ENCODE measurements at regions not wholly inside any gene's neighbourhood (a gene's known extent, or its start where the extent isn't known, plus 50 kb on each side); places are given as distances from the start of the nearest gene placed in this dataset.

- TF ChIP-seq, protein P1, sequence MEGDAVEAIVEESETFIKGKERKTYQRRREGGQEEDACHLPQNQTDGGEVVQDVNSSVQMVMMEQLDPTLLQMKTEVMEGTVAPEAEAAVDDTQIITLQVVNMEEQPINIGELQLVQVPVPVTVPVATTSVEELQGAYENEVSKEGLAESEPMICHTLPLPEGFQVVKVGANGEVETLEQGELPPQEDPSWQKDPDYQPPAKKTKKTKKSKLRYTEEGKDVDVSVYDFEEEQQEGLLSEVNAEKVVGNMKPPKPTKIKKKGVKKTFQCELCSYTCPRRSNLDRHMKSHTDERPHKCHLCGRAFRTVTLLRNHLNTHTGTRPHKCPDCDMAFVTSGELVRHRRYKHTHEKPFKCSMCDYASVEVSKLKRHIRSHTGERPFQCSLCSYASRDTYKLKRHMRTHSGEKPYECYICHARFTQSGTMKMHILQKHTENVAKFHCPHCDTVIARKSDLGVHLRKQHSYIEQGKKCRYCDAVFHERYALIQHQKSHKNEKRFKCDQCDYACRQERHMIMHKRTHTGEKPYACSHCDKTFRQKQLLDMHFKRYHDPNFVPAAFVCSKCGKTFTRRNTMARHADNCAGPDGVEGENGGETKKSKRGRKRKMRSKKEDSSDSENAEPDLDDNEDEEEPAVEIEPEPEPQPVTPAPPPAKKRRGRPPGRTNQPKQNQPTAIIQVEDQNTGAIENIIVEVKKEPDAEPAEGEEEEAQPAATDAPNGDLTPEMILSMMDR (IDR thresholded peaks at IDR 0.05; ENCODE audit: unreplicated experiment) = no peak
- Mint-ChIP-seq H3K4me3 (ENCODE audit: unreplicated experiment) (peak overlapping the region; percentile 59), H3K27me3 (ENCODE audit: insufficient read depth, unreplicated experiment) (no peaks in the 10 kb centered on the region), H3K36me3 (ENCODE audit: insufficient read depth, unreplicated experiment) (no peaks in the 10 kb centered on the region), H3K9me3 (ENCODE audit: unreplicated experiment) (no peaks in the 10 kb centered on the region), H3K27ac (ENCODE audit: low read depth, unreplicated experiment) (peak overlapping the region; percentile 57), H3K4me1 (ENCODE audit: insufficient read depth, unreplicated experiment) (peaks cover 19% of the 10 kb centered on the region)
- peak; percentile 98 for DNase-seq (ENCODE audit: unreplicated experiment)
- ChIA-PET CTCF (interaction anchor here (0.5 to 3.8 kb wide), 14 partner anchors 10 to 546 kb away, joined by 3 to 45 read pairs (median 3); partner anchors contain the start of genes KIZ and RALGAPA2), POLR2A (interaction anchor here (0.6 to 2.8 kb wide), 26 partner anchors 9 to 523 kb away, joined by 3 to 38 read pairs (median 4); partner anchors contain the start of genes KIZ, RALGAPA2 and XRN2)
- intact Hi-C loops (cut with micrococcal nuclease) = loop anchor here (1.0 to 5.0 kb wide), 3 partner anchors 45 to 68 kb away; partner anchors contain the start of gene RALGAPA2
- BruUV-seq (replicated peaks) = no TSS peak
These were observed 67.8 kb upstream of the RALGAPA2 start for GRCh38 chr20:20780127-20780824.

- BruUV-seq (replicated peaks) = no TSS peak
- no peaks in the 10 kb centered on the region for H3K36me3 Mint-ChIP-seq (ENCODE audit: insufficient read depth, unreplicated experiment)
- intact Hi-C loops (cut with micrococcal nuclease) = no loop called here
- no peaks in the 10 kb centered on the region for H3K9me3 Mint-ChIP-seq (ENCODE audit: unreplicated experiment)
- CTCF ChIA-PET = interaction anchor here (0.6 to 3.8 kb wide), 3 partner anchors 20 to 741 kb away, joined by 3 to 45 read pairs (median 3); no protein-coding TSS in a partner anchor
- H3K4me3 Mint-ChIP-seq (ENCODE audit: unreplicated experiment) = no peak overlapping the region
- H3K27me3 Mint-ChIP-seq (ENCODE audit: insufficient read depth, unreplicated experiment) = no peaks in the 10 kb centered on the region
- DNase-seq (ENCODE audit: unreplicated experiment) = no peak
- POLR2A ChIA-PET = interaction anchor here (0.9 to 2.8 kb wide), 2 partner anchors 66 to 68 kb away, joined by 4 to 38 read pairs; partner anchors contain the start of gene RALGAPA2
- TF ChIP-seq, protein P1 (IDR thresholded peaks at IDR 0.05; ENCODE audit: unreplicated experiment) = no peak
- peaks cover 27% of the 10 kb centered on the region for H3K4me1 Mint-ChIP-seq (ENCODE audit: insufficient read depth, unreplicated experiment)
- H3K27ac Mint-ChIP-seq (ENCODE audit: low read depth, unreplicated experiment) = no peak overlapping the region
These were observed 66.2 kb upstream of the RALGAPA2 start for GRCh38 chr20:20778676-20779075.

DNA sequence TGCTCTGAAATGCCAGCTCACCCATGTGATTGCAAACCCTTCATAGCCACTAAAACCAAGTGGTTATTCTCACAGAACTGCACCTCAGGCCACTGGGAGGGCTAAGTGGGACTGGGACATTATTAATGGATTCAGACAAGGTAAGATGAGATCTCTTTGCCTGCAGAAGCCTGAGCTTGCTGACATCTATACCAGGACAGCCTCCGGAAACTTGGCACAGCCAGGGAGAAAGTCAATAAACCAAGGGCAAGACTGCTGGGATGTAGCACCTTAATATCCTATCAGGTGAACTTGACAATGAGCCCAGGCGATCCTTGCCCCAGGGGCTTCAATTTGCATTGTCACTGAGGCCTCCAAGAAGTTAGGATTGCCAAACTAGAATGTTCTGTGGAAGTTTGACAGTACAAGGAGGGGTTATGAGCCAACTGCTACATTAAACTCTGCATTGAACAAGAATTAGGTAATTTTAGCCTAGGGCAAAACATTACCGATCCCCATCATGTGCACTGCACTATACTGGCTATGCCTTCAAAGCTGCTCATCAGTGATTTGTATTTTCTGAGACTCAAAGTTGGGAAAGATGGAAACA lies 60.1 kb upstream of the RALGAPA2 start:
- POLR2A ChIA-PET = interaction anchor here (0.7 to 2.6 kb wide), 16 partner anchors 8 to 91 kb away, joined by 3 to 16 read pairs (median 4); partner anchors contain the start of gene RALGAPA2

More for the DNA sequence above, 60.1 kb upstream of the RALGAPA2 start:
- H3K36me3 Mint-ChIP-seq (ENCODE audit: insufficient read depth, unreplicated experiment) = no peaks in the 10 kb centered on the region
- peak; percentile 94 for DNase-seq (ENCODE audit: unreplicated experiment)
- CTCF ChIA-PET = interaction anchor here (0.5 to 1.7 kb wide), 11 partner anchors 11 to 253 kb away, joined by 3 to 4 read pairs (median 3); no protein-coding TSS in a partner anchor
- no peaks in the 10 kb centered on the region for H3K27me3 Mint-ChIP-seq (ENCODE audit: insufficient read depth, unreplicated experiment)
- no TSS peak for BruUV-seq (replicated peaks)
- TF ChIP-seq, protein P1 (IDR thresholded peaks at IDR 0.05; ENCODE audit: unreplicated experiment) = no peak
- no peak overlapping the region for H3K27ac Mint-ChIP-seq (ENCODE audit: low read depth, unreplicated experiment)
- intact Hi-C loops (cut with micrococcal nuclease) = no loop called here
- no peaks in the 10 kb centered on the region for H3K9me3 Mint-ChIP-seq (ENCODE audit: unreplicated experiment)
- no peak overlapping the region for H3K4me3 Mint-ChIP-seq (ENCODE audit: unreplicated experiment)
- peaks cover 27% of the 10 kb centered on the region for H3K4me1 Mint-ChIP-seq (ENCODE audit: insufficient read depth, unreplicated experiment)
